ENCODE measurements at regions not wholly inside any gene's neighbourhood (a gene's known extent, or its start where the extent isn't known, plus 50 kb on each side); places are given as distances from the start of the nearest gene placed in this dataset.

DNA sequence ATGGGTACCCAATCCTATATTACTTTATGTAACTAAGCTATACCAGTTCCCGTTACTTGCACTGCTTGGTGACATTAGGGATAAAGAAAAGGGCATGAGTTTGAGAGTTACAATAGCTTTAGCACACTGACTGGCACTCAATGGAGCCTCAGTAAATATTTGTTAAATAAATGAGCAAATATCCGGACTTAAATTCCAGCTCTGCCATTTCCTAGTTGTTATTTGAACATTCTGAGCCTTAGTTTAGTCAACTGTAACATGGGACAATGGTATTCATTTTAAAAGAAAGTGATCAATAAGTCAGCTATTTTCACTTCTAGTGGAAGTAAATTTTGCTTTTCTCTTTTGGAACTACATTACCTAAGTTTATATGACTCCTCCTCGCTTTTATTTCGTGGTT lies 198.7 kb downstream of the ZC3H11B start:
- TF ChIP-seq, protein P1, sequence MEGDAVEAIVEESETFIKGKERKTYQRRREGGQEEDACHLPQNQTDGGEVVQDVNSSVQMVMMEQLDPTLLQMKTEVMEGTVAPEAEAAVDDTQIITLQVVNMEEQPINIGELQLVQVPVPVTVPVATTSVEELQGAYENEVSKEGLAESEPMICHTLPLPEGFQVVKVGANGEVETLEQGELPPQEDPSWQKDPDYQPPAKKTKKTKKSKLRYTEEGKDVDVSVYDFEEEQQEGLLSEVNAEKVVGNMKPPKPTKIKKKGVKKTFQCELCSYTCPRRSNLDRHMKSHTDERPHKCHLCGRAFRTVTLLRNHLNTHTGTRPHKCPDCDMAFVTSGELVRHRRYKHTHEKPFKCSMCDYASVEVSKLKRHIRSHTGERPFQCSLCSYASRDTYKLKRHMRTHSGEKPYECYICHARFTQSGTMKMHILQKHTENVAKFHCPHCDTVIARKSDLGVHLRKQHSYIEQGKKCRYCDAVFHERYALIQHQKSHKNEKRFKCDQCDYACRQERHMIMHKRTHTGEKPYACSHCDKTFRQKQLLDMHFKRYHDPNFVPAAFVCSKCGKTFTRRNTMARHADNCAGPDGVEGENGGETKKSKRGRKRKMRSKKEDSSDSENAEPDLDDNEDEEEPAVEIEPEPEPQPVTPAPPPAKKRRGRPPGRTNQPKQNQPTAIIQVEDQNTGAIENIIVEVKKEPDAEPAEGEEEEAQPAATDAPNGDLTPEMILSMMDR (IDR thresholded peaks at IDR 0.05): no peak
- TF ChIP-seq EZH2 (IDR thresholded peaks at IDR 0.05): no peak

Measured in neural progenitor cell (in vitro differentiated cells).